Coronary artery (tissue), 2 donors: ENCODE measurements at regions not wholly inside any gene's neighbourhood (a gene's known extent, or its start where the extent isn't known, plus 50 kb on each side); places are given as distances from the start of the nearest gene placed in this dataset.

Source experiments
- DNase-seq: peaks from one replicate; pipeline ENCODE4 v3.0.0-alpha.2; 2017; ENCODE audit warnings: low spot score
- H3K27ac ChIP-seq, 2 donors: fragments of 200-600 bp; sonication (generic); one replicate each; pipeline ENCODE4 v1.5.1; 2016 to 2019
- H3K4me3 ChIP-seq: fragments of 200-600 bp; sonication (generic); 2 replicates; pipeline ENCODE4 v1.5.1; 2016; ENCODE audit warnings: mild to moderate bottlenecking, moderate library complexity
- TF ChIP-seq, protein P1 (sequence below): fragments of 200-600 bp; sonication (generic); IDR thresholded peaks from one replicate; pipeline ENCODE4 v1.5.1; 2019; ENCODE audit warnings: antibody characterized with exemption

DNA sequence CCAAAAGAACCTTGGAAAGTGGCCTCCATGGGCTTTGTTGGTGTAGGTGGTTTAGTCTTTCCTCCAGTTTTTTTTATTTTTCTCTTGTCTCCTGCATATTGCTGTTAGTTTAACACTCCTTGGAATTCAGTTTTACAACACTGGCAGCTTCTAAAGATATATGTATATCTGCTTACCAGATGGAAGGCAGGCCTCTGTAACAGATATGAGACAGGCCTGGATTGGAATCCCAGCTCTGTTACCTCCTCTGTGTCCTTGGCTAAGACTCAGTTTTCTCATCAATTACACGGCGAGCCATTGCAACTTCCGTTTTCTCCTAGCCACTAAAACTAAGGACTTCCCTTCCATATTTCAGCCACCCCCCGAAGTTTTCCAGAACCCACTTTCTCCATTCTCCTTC lies 133.4 kb upstream of the SMAD1 start:
- no peak overlapping the region for H3K27ac ChIP-seq
- no peak for DNase-seq
- TF ChIP-seq, protein P1, sequence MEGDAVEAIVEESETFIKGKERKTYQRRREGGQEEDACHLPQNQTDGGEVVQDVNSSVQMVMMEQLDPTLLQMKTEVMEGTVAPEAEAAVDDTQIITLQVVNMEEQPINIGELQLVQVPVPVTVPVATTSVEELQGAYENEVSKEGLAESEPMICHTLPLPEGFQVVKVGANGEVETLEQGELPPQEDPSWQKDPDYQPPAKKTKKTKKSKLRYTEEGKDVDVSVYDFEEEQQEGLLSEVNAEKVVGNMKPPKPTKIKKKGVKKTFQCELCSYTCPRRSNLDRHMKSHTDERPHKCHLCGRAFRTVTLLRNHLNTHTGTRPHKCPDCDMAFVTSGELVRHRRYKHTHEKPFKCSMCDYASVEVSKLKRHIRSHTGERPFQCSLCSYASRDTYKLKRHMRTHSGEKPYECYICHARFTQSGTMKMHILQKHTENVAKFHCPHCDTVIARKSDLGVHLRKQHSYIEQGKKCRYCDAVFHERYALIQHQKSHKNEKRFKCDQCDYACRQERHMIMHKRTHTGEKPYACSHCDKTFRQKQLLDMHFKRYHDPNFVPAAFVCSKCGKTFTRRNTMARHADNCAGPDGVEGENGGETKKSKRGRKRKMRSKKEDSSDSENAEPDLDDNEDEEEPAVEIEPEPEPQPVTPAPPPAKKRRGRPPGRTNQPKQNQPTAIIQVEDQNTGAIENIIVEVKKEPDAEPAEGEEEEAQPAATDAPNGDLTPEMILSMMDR, result no peak
- no peak overlapping the region for H3K4me3 ChIP-seq

GRCh38 chr4:145347684-145348083 lies 134.0 kb upstream of the SMAD1 start:
- DNase-seq, result no peak
- Histone ChIP-seq H3K27ac (no peak overlapping the region), H3K4me3 (no peak overlapping the region)
- TF ChIP-seq, protein P1, result no peak

GRCh38 chr4:145346081-145346480 lies 135.6 kb upstream of the SMAD1 start:
- no peak overlapping the region for H3K27ac ChIP-seq
- DNase-seq, result no peak
- no peak overlapping the region for H3K4me3 ChIP-seq
- TF ChIP-seq, protein P1, result no peak

GRCh38 chr4:145345401-145345800 lies 136.3 kb upstream of the SMAD1 start:
- DNase-seq, result no peak
- no peak overlapping the region for H3K4me3 ChIP-seq
- TF ChIP-seq, protein P1, result no peak
- H3K27ac ChIP-seq, result no peak overlapping the region

- H3K27ac ChIP-seq, result no peak overlapping the region
- no peak overlapping the region for H3K4me3 ChIP-seq
- DNase-seq, result no peak
- TF ChIP-seq, protein P1, result no peak
These were observed 140.3 kb upstream of the SMAD1 start for GRCh38 chr4:145341381-145341780.

DNA sequence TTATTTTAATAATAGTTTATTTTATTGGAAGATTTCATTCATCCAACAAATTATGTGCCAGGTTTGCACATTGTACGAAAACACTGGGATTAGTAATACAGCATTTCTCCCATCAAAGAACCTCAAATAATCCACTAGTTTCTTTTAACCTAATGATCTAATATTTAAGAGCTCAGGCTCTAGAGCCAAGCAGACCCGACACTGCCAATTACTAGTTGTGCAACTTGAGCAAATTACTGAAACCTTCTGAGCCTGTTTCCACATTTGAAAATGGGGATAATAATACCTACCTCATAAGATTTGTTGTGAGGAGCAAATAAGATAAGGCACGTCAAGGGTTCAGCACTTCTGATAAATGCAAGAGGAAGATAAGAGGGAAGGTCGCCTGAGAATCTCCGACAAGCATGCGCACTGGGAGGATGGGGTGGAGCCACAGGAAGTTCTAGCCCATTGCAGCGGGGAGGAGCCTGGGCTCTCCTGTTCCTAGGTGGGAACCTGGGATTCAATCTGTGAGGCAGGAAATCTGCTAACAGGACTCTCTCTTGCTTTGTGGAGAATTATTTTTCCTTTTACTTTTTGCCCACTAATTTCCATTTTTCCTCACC lies 141.5 kb upstream of the SMAD1 start:
- DNase-seq, result no peak
- H3K27ac ChIP-seq, result no peak overlapping the region
- TF ChIP-seq, protein P1, result no peak
- no peak overlapping the region for H3K4me3 ChIP-seq

- TF ChIP-seq, protein P1, result no peak
- no peak overlapping the region for H3K27ac ChIP-seq
- no peak overlapping the region for H3K4me3 ChIP-seq
- no peak for DNase-seq
These were observed 142.5 kb upstream of the SMAD1 start for GRCh38 chr4:145339075-145339725.
